GM21515 (cell line): ENCODE measurements at regions not wholly inside any gene's neighbourhood (a gene's known extent, or its start where the extent isn't known, plus 50 kb on each side); places are given as distances from the start of the nearest gene placed in this dataset.

Source experiments
- ATAC-seq: cut with Tn5 transposase; IDR thresholded peaks from one replicate; pipeline ENCODE4 v1.9.1; 2021; ENCODE audit not compliant: unreplicated experiment

DNA sequence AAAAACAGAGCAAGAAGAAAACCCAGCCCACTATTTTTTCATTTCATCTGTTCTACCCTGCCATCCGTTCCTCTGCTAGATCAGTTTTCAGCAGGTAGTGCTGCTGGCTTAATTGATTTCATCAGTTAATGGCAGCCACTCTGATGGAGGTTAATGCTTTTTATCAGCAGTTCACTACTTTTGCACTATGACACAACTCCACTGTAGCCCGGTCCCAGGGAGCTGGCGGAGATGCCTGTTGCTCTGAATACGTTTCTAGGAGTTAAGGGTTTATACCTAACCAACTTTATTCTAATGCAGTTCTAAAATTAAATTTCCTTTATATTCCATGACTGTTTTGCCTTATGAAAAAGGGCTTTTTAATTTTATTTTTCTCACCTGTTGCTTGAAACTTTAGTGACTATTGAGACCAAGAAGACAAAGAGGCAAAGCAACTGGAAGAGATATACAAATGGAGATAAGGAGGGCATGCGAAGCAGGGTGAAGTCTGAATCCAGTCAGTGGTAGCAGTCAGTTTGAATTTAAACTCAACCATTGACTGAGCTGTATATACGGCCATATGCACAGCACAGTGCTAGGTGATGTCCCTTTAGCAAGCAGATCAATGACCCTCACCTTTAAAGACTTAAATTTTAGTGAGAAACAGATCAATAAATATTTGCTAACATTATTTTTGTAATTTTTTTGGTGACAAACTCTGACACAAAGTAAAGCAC lies 477.9 kb downstream of the LMO4 start:
- no peak for ATAC-seq

DNA sequence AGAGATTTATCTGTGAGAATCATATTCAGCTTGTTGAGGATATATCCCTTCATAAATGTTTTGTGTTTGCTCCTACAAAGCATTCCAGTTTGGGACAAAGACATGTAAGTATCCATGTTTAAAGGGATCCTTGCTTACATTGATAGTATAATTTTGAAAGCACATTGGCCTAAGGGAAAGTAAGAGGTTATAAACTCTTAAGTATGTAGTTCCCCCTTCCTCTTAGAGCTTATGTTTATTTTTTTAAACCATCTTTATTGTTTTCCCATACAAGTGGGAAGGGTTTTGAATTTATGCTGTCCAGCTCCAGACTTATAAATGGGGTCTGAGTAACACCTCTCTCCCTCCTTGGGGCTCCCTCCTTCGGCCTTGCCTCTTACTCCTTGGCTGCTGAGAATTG lies 481.5 kb downstream of the LMO4 start:
- no peak for ATAC-seq

DNA sequence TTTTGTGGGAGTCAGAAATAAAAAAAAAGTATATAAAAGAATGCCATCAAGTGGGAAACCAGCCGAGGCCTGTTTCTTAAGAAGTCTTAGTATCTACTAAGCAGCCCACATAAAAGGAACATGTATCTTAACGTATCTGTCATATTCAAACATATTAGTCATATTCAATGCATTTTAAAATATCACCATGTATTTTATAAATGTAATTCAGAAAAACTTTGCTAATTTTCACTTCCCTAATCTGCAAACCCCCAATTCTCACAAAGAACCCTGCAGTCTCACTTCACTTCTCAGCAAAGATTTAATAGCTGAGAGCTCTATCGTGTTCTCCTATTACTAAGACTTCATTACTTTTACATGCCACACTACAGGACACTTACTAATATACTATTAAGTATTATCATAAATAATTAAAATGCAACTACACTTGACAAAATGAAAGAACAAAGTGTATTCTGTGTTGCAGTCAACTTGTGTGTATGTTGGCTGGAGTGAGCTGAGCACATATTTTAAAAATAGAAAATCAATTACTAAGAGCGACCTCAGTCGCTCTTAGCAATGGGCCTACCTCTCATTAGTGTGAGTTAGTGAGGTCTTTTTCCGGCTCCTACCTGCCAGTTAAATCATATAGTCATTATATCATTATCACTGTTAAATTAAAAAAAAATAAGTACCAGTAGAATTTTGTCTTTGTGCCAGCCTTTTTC lies 484.3 kb downstream of the LMO4 start:
- peak; percentile 87 for ATAC-seq

DNA sequence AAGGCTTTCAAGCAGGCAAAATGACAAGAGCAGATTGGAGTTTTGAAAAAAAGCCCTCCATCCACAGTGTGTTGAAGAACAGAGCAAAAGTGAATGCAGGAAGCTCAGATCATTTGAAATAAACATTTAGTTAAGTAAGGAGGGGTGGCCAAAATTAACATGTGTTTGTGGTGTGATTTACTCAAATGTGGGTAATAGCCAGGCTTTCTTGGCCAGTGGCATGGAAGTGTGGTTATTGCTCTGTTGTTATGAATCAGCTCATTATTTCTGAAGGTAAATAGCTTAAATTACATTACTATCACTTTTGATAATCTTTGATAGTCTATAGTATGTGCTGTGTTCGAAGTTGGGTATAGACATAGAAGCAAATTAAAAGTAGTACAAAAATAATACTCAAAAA lies 485.9 kb downstream of the LMO4 start:
- ATAC-seq = no peak

DNA sequence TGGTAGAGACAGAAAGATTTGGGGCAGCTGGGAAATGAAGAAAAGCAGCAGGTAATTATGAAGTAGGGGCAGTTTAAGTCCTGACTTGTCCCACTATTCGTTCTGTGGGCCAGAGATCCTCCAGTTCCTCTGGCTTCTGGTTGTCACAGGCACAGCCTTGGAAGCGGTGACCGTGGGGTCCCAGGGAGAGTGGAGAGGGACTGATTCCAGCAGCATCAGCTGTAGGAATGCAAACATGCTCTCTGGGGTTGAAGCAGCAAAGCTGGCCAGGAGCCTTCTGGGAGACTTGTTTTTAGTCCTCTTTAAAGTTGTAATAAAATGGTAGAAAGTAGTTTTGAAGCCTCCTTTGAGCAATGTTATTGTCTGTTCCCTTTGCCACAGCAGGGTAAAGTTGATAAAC lies 488.0 kb downstream of the LMO4 start:
- ATAC-seq = no peak

DNA sequence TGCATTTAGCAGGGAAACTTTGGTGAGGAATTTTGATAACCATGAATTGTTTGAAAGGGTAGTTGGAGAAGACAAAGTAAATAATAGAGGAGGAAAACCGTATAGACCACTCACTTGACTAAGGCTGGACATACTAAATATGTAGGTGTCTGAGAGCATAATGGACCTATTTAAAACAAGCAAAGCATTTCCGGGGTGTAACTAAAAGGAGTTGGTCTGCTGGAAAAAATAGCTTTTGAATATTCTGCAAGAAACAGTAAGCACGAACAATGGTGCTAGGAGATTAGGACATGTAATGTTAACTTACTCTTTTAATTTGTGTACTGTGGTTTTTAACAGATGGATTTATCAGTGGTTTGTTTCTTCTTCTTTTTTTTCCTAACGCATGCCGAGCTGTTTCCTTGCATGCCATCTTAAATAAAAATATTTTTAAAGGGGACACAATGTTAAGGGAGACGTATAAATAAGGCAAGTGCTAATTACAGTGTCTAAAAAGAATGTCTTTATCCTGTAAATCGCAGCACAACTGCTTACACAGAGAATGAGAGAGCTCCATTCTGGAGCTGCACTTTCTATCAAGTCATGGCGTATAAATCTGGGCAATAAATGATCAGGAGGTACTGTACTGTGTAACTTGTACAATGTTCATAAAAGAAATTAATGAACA lies 492.1 kb downstream of the LMO4 start:
- ATAC-seq = no peak

DNA sequence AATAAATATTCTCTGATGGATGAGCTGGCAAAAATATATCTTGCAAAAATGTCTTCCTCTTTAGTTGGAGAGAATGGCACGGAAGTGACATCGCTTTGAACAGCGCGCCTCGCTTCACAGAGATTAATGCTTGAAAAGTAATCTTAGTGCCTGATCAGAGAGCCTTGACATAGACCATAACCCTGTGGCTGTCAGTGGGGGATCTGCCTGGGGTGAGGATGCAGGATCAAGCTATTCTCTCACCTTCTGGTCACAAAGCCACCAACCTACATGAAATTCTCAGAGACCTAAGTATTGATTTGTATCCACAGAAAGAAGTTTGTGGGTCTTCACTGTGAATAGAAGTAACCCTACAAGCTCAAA lies 492.6 kb downstream of the LMO4 start:
- ATAC-seq = no peak

DNA sequence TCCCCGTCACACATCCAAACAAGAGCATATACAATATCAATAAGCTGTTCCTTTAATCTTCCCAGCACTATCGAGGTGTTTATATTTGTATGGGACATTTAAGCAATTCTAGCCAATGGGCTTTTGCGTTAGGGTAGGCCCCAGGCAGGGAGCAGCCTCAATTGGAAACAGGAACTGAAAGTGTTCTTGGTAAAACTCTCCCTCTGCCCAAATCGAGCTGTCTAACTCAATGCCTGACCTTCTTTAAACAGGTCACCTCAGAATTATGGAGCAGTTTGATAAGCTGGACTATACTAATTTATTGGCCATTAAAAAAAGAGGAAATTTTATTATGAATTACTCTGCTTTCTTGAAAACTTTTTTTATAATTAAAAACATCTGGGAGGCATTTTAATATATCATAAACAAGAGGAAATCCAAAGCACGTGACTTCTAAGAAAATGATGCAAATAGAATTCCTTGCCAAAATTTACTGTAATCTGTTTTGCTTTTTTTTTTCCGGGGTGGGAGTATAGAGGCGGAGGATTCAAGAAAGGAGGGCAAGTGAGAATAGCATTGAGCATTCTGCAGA lies 498.1 kb downstream of the LMO4 start:
- peak; percentile 96 for ATAC-seq

DNA sequence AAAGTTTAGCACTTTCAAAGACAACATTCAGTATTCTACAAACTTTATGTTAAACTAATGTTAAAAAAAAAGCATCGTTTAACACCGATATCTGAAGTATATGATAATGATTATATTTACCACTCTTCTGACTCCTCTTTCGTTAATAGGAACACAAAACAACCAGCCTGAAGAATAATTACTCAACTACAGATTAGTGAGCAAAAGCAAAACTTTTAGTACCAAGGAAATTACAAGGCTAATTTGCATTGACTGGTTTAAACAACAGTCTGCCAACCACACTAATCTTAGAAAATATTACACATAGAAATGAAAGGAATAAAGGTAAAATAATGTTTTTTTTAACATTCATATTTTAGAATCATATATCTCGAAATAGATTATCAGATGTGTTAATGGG lies 500.7 kb downstream of the LMO4 start:
- ATAC-seq = no peak

DNA sequence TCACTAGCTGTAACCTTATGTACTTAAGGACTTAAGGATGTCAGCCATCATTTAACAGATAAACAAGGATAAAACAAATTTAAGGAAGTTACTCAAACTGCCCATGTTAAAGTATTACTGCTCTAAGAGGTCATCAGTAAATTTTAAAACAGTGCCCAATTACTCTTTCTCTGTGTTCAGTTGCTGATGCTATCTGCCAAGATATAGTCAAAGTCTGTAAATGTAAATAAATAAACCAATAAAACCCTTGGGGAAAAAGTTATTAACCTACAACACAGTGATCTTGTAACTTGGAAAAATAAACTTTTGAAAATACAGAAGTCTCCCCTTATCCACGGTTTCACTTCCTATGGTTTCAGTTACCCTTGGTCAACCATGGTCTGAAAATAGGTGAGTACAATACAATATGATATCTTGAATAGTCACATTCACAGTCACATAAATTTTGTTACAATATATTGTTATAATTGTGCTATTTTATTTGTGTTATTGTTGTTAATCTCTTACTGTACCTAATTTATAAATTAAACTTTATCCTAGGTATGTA lies 501.8 kb downstream of the LMO4 start:
- no peak for ATAC-seq

DNA sequence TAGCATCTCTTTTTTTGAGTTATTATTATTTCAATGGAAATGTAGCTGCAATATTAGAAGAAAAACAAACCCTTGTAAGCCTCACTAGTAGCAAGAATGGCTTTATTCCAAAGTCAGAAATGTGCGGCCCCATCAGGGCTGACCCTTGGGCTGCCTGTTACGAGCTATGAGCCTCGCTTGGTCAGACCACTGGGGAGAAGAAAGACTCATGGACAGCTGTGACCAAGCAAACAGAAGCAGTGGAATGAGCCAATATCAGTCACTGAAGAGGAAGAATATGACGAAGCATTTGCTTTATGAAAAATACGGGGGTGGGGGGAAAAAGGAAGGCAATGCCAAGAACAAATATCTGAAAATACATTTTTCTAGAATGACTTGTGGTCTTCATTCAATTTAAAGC lies 504.5 kb downstream of the LMO4 start:
- ATAC-seq = no peak

DNA sequence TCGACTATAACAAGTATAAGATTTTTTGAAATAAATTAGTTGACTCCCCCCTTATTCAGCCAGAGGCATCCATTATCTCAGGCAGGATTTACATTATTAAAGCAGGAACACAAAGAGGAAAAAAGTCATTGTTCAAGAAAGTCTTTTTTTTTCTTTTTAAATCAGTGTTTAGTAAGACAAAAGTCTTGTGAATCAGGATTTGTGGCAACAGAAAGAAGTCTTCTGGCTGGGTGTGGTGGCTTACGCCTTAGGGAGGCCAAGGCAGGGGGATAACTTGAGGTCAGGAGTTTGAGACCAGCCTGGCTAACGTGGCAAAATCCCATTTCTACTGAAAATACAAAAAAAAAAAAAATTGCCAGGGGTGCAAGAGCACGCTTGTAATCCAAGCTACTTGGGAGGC lies 505.5 kb downstream of the LMO4 start:
- ATAC-seq = no peak

DNA sequence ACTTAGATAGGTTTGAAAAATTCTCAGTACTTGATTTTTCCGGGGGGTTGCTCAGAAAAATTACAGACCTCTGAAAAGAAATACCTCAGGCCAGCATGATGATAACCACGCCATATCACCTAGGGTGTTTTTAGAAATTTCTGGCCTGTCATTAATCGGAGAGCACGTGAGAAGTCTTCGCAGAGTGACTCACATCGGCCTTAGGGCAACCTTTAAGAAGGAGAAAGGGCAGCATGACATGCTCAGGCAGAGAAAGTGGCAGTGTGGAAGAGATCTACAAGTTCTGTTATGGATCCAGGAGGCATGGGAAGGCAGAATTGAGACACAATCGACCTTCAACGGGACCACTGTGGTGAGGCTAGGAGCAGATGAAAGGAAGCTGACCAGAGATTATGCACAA lies 506.3 kb downstream of the LMO4 start:
- no peak for ATAC-seq

DNA sequence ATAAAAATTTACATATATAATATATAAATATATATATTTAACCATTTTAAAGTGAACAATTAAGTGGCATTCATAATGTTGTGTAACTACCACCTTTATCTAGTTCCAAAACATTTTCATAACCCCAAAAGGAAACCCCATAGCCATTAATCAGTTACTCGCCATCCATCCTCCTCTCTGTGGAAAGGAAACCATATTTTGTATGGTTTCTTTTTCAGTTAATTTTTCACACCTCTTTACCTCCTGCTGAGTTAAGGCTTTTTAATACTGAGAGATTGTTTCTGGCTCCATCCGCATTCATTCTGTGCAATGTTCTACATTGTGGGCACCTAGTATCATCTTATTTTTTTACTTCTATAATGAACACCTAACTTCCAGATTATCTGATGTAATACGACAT lies 512.1 kb downstream of the LMO4 start:
- peak; percentile 68 for ATAC-seq

DNA sequence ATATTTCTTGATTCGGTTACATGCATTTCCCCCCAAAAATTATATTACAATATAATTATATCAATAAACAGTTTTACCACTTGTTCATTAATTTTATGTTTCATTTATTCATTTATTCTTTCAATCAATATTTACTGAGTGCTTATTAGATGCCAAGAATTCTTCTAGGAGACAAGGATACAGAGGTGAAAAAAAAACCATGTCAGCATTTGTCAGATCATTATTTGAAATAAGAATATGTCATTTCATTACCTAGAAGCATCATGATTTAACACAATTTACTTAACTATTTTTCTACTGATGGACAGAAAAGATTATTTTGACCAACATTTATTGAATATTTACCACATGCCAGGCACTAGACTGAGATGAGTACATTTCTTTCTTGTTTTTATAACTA lies 512.7 kb downstream of the LMO4 start:
- no peak for ATAC-seq

DNA sequence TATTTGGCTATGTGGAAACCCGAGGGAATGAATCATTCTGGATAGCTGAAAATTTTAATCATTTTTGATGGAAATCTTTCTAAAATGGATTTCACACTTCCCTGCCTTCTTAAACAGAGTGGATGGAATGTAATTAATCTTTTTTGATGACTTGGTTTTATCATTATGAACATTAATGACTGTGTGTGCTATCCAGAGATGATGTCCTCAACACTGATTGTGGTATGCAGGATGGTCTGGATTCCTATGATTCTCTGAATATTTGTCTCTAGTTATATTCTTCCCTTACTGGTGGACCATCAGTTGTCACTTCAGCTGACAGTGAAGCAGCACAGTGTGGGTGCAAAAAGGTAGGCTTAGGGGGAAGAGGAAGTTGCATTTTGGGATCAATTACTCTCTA lies 513.5 kb downstream of the LMO4 start:
- ATAC-seq = no peak

DNA sequence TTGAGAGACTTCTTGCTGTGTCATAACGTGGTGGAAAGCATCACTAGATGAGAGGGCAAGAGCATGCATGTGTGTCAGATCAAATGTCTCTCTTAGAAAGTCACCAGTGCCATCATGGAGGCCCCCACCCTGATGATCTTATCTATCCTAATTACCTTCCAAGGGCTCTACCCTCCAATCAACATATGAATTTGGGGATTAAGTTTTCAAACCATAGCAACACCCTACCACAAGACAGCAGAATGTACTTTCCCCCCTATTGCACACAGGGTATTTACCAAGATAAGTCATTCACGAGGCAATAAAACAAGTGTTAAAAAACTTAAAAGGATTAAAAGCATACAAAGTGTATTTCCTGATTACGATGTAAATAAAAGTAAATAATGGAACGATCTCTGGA lies 515.6 kb downstream of the LMO4 start:
- no peak for ATAC-seq

DNA sequence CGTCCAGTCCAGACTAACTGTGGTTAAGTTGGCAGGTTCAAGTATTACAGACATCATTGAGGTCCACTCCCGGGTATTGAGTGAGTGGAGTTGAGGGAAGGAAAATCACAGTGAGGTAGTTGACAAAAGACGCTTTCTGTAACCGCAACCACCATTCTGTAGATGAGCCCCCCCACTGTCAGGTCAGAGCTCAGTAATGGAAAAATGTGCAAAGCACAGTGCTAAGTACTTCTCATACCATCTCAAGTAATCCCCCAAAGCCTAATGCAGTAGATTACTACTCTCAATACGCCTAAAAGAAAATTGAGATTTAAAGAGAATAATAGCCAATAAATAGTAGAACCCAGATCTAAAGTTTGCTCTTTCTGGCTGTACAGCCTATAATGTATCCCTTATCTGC lies 522.8 kb downstream of the LMO4 start:
- no peak for ATAC-seq

DNA sequence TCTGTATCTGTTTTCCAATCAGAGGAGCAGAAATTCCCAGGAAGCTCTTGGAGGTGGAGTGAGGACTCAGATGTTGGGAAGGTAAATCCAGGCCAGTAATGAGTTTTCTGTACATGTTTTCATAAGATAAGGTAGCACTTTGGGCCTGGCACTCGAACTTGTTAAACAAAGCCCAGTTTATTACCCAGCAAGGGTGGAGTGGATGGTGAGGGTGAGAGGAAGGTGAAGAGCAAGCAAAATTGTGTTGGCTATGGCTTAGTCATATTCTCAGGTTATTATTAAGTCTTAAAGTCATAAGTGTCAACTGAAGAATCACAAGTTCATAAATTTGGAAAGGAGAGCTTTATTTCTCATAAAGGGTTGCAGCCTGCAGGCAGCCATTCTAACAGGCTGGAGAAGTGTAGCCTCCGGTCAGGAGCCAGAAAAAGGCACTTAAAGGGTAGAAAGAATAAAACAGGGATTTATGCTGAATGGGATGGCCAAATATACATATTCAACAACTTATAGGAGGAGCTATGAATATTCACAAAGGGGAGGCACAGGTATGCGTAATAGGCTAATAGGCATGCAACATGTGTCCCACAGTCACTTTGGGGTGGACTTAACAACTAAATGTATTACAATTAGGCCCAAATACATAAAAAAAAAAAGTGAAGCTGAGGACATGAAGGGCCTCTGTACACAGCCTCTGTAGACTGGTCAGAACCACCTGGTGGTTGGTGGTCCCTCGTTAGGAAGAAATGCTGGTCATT lies 523.9 kb downstream of the LMO4 start:
- ATAC-seq = no peak

DNA sequence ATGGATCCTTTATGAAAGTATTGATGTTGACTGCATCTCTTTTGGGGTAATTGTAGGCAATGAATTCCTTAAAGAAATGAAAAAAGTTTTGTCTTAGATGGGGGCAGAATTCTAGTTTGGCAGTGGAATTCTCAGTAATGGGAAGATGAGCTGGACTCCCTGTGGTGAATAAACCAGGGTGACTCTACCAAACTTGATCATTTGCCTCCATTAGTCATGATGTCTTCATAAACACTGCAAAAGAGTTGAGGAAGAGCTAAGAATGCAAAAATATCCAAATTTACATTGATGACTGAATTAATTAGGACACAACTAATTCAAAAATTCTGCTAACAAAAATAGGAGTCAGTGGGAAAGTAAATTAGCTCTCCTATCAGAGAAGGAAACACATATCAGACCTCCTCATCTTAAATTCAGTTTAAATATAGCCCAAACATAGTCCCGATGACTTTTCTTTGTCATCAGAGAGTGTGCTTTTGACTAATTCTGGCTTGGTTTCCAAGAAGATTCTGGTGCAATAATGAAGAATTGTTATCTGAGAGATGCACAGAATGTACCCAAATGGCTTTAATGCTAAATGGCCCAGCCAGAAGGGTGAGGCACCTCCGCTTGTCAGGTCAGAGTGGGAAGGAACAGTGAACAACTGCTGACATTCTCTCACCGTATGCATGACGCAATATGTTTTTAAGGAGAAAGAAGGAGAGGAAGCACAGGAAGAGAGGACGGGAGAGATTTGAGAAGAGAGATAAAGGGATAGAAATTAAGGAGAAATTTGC lies 525.1 kb downstream of the LMO4 start:
- ATAC-seq = no peak
